Testis (tissue), 2 donors: ENCODE measurements at regions not wholly inside any gene's neighbourhood (a gene's known extent, or its start where the extent isn't known, plus 50 kb on each side); places are given as distances from the start of the nearest gene placed in this dataset.

Source experiments
- POLR2A ChIP-seq: fragments of 450-650 bp; IDR thresholded peaks from one replicate; pipeline ENCODE4 v1.6.1; 2017; ENCODE audit warnings: antibody characterized with exemption, mild to moderate bottlenecking, moderate library complexity
- TF ChIP-seq, protein P1 (sequence below), 3 experiments: fragments of 450-650 bp in 2 of 3; fragments of 200-600 bp in 1 of 3; sonication (generic) in 1 of 3; IDR thresholded peaks; one replicate each; pipeline ENCODE4 v1.5.1; 2016 to 2019; ENCODE audit warnings: antibody characterized with exemption in 3 of 3, mild to moderate bottlenecking in 2 of 3, moderate library complexity in 1 of 3

DNA sequence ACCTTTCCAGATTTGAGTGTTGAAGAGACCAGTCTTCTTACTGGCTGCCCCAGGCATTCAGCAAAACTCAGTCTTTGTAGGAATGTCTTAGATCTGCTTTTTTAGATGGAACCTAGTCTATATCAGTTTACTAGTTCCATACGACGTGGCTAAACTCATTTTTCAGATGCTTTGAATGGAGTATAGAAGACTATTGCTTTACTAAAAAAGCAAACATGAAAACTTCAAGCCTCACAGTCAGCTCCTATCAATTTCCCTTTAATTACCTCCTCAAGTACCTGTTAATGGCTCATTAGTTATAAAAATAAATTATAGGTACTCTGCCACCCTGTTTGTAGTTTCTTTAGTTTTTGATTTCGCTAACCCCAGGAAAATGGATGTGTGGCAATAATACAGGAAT, 63.0 kb upstream of the STOX2 start:
- no peak for TF ChIP-seq POLR2A
- TF ChIP-seq, protein P1, sequence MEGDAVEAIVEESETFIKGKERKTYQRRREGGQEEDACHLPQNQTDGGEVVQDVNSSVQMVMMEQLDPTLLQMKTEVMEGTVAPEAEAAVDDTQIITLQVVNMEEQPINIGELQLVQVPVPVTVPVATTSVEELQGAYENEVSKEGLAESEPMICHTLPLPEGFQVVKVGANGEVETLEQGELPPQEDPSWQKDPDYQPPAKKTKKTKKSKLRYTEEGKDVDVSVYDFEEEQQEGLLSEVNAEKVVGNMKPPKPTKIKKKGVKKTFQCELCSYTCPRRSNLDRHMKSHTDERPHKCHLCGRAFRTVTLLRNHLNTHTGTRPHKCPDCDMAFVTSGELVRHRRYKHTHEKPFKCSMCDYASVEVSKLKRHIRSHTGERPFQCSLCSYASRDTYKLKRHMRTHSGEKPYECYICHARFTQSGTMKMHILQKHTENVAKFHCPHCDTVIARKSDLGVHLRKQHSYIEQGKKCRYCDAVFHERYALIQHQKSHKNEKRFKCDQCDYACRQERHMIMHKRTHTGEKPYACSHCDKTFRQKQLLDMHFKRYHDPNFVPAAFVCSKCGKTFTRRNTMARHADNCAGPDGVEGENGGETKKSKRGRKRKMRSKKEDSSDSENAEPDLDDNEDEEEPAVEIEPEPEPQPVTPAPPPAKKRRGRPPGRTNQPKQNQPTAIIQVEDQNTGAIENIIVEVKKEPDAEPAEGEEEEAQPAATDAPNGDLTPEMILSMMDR (IDR thresholded peaks at IDR 0.05): no peak
